Ectodermal cell (in vitro differentiated cells): ENCODE measurements at regions not wholly inside any gene's neighbourhood (a gene's known extent, or its start where the extent isn't known, plus 50 kb on each side); places are given as distances from the start of the nearest gene placed in this dataset.
"Not testable (repeated sequence)": the region's sequence is repeated elsewhere in the genome, so short reads cannot be mapped to it uniquely, and the experiment has no call there.

Source experiments
- H3K27ac ChIP-seq: 2 replicates; pipeline ENCODE4 v1.7.0; 2013; ENCODE audit warnings: mild to moderate bottlenecking, low read depth, low read length; ENCODE audit not compliant: insufficient read depth, poor library complexity, severe bottlenecking
- H3K27me3 ChIP-seq: 2 replicates; pipeline ENCODE4 v1.7.0; 2013; ENCODE audit warnings: mild to moderate bottlenecking, low read length; ENCODE audit not compliant: insufficient read depth, control insufficient read depth, poor library complexity, severe bottlenecking
- H3K36me3 ChIP-seq: one replicate; pipeline ENCODE4 v1.7.0; 2013; ENCODE audit warnings: low read length; ENCODE audit not compliant: control insufficient read depth, insufficient read depth
- H3K4me1 ChIP-seq: one replicate; pipeline ENCODE4 v1.7.0; 2013; ENCODE audit warnings: low read length; ENCODE audit not compliant: control insufficient read depth, insufficient read depth
- H3K4me3 ChIP-seq: 2 replicates; pipeline ENCODE4 v1.7.0; 2013; ENCODE audit warnings: low read depth, low read length, control low read depth; ENCODE audit not compliant: insufficient read depth
- H3K9me3 ChIP-seq: 2 replicates; pipeline ENCODE4 v1.7.0; 2013; ENCODE audit warnings: mild to moderate bottlenecking, low read length, moderate library complexity; ENCODE audit not compliant: control insufficient read depth
- WGBS, 2 experiments: methylation state at CpG; one replicate each; pipeline ENCODE4 v1.1.7; 2013; ENCODE audit warnings: missing lambda C conversion rate in 2 of 2; 5-methylcytosine and 5-hydroxymethylcytosine counted together

DNA sequence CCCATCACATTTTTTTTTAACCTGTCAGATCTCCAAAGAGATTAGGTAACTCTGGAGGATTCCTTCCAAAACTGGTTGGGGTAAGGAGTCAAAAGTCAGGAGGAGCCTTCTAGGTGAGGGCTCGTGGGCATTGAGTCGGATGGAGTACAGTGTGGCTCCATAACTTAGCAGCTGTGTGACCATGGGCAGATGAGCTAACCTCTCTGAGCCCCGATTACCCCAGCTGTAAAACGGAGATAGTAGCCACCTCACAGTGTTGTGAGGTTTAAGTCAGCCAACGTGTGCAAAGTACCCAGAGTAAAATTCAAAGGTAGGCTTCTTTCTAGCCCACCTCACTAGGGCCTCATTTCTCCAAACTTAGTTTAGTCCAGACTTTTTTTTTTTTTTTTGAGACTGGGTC is 151.5 kb downstream of the CD24 start:
- no peaks in the 10 kb centered on the region for H3K36me3 ChIP-seq
- no peak overlapping the region for H3K4me3 ChIP-seq
- H3K27me3 ChIP-seq: no peaks in the 10 kb centered on the region
- H3K4me1 ChIP-seq: no peaks in the 10 kb centered on the region
- H3K27ac ChIP-seq: no peak overlapping the region
- no peaks in the 10 kb centered on the region for H3K9me3 ChIP-seq
- 91 to 93% methylated on average over 5 of the region's 5 CpGs for WGBS, 2 experiments

- Histone ChIP-seq H3K9me3 (no peaks in the 10 kb centered on the region), H3K4me3 (no peak overlapping the region), H3K36me3 (no peaks in the 10 kb centered on the region), H3K4me1 (no peaks in the 10 kb centered on the region), H3K27ac (no peak overlapping the region), H3K27me3 (no peaks in the 10 kb centered on the region)
Observed at GRCh38 chr6:106820412-106820852, 154.1 kb downstream of the CD24 start.

- H3K9me3 ChIP-seq: no peaks in the 10 kb centered on the region
Observed at GRCh38 chr6:106811088-106811686, 163.3 kb downstream of the CD24 start.

DNA sequence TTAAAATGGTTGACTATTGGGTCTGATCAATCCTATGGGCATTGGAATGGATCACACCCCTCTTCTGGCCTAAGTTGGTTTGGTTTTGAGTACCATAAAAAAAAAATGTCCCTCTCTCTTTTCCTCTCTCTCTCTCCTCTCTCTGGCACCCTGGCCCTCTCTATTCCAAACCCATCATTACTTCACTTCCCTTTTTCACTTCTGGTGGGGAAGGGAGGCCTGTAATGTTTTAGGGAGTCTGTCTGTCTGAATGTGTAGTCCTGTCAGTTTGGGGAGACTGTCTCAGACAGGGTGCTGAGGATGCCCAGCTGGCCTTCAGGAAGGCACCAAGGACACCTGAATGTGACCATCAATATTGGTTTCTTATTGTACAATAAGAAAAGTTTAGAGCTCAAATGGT is 165.8 kb downstream of the CD24 start:
- Histone ChIP-seq H3K9me3 (no peaks in the 10 kb centered on the region), H3K4me3 (no peak overlapping the region), H3K27ac (no peak overlapping the region), H3K27me3 (no peaks in the 10 kb centered on the region), H3K4me1 (peaks cover 8% of the 10 kb centered on the region), H3K36me3 (no peaks in the 10 kb centered on the region)

More at GRCh38 chr6:106811088-106811686, 163.3 kb downstream of the CD24 start:
- Histone ChIP-seq H3K27ac (no peak overlapping the region), H3K36me3 (no peaks in the 10 kb centered on the region), H3K4me1 (no peaks in the 10 kb centered on the region), H3K4me3 (no peak overlapping the region), H3K27me3 (no peaks in the 10 kb centered on the region)
- WGBS, 2 experiments: 90 to 91% methylated on average over 3 of the region's 3 CpGs

DNA sequence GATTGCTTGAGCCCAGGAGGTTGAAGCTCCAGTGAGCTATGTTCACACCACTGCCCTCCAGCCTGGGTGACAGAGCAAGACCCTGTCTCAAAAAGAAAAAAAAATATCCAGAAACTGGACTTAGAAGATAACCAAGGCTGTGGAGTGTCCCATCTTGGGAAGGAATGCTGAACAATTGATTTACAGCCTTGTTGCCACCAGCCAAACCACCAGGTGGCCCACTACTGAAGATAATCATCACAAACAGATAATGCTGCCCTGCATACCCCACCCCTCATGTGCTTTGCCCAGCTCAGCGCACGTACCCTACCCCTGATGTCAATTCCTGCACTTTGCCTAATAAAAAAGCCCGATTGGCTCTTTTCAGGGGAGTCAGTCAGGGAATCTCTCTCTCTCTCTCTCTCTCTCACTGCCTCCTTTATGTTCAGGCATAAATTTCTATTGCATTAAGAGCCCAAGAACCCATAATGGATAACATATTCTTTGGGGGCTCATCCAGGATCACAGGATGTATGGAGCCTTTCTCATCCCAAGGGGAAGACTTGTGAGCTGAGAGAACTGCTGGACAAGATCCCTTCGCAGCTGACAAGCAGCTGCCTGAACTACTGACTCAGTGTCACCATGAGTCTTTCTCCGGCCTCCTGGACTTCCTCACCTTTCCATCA is 166.4 kb downstream of the CD24 start:
- H3K27ac ChIP-seq: no peak overlapping the region
- 91 to 95% methylated on average over 5 of the region's 5 CpGs for WGBS, 2 experiments
- H3K9me3 ChIP-seq: no peaks in the 10 kb centered on the region
- H3K4me1 ChIP-seq: peaks cover 10% of the 10 kb centered on the region
- H3K27me3 ChIP-seq: no peaks in the 10 kb centered on the region
- H3K36me3 ChIP-seq: no peaks in the 10 kb centered on the region
- H3K4me3 ChIP-seq: no peak overlapping the region

GRCh38 chr6:106806253-106806652 is 168.3 kb downstream of the CD24 start:
- H3K4me1 ChIP-seq: peaks cover 19% of the 10 kb centered on the region
- H3K9me3 ChIP-seq, H3K36me3 ChIP-seq, H3K27me3 ChIP-seq, H3K27ac ChIP-seq, H3K4me3 ChIP-seq: not testable (repeated sequence)
- 90% methylated on average over 2 to 4 of the region's 4 CpGs for WGBS, 2 experiments

DNA sequence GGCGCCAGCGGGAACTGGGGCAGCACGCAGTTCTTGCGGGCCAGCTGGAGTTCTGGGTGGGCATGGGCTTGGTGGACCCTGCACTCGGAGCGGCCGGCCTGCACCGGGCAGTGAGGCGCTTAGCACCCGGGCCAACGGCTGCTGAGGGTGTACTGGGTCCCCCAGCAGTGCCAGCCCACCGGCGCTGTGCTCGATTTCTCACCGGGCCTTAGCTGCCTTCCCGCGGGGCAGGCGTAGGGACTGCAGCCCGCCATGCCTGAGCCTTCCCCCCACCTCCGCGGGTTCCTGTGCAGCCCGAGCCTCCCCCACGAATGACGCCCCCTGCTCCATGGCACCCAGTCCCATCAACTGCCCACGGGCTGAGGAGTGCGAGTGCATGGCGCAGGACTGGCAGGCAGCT is 168.8 kb downstream of the CD24 start:
- Histone ChIP-seq H3K36me3 (no peaks in the 10 kb centered on the region), H3K4me3 (no peak overlapping the region), H3K4me1 (peaks cover 24% of the 10 kb centered on the region), H3K27ac (no peak overlapping the region), H3K9me3 (no peaks in the 10 kb centered on the region), H3K27me3 (no peaks in the 10 kb centered on the region)
- WGBS, 2 experiments: 96 to 97% methylated on average over 27 of the region's 27 CpGs

- WGBS, 2 experiments: 33 to 43% methylated on average over 7 of the region's 7 CpGs
Observed at GRCh38 chr6:106804346-106805335, 169.9 kb downstream of the CD24 start.

GRCh38 chr6:106803188-106803587 is 171.3 kb downstream of the CD24 start:
- H3K27me3 ChIP-seq: no peaks in the 10 kb centered on the region
- whole genome bisulfite sequencing, 2 experiments: 86 to 100% methylated on average over 1 of the region's 1 CpG
- no peaks in the 10 kb centered on the region for H3K36me3 ChIP-seq
- H3K4me1 ChIP-seq: peaks cover 39% of the 10 kb centered on the region
- no peak overlapping the region for H3K27ac ChIP-seq
- H3K4me3 ChIP-seq: no peak overlapping the region
- no peaks in the 10 kb centered on the region for H3K9me3 ChIP-seq

More at GRCh38 chr6:106804346-106805335, 169.9 kb downstream of the CD24 start:
- H3K4me1 ChIP-seq: peaks cover 28% of the 10 kb centered on the region
- H3K4me3 ChIP-seq: no peak overlapping the region
- H3K9me3 ChIP-seq: no peaks in the 10 kb centered on the region
- H3K27ac ChIP-seq: no peak overlapping the region
- H3K27me3 ChIP-seq: no peaks in the 10 kb centered on the region
- H3K36me3 ChIP-seq: no peaks in the 10 kb centered on the region

DNA sequence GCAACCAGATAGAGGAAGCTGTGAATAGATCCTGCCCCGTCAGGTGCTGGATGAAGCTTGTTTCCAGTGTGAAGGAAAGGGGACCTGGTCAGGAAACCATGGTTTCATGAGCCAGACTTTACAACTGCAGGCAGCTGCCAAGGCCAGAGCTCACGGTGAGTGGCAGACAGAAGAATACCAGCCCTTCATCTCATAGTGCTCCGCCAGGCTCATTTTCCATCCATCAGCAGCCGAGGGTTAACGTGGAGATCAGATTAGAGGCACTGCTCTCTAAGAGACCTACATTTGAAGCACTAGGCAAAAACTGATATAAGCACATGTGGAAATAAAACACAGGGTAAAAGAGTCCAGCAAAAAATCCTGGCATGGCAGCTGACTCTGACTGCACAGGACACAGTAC is 172.4 kb downstream of the CD24 start:
- Histone ChIP-seq H3K9me3 (no peaks in the 10 kb centered on the region), H3K4me3 (no peak overlapping the region), H3K4me1 (peaks cover 39% of the 10 kb centered on the region), H3K36me3 (no peaks in the 10 kb centered on the region), H3K27me3 (no peaks in the 10 kb centered on the region), H3K27ac (no peak overlapping the region)
- 88 to 90% methylated on average over 5 of the region's 5 CpGs for WGBS, 2 experiments
